ENCODE measurements at regions not wholly inside any gene's neighbourhood (a gene's known extent, or its start where the extent isn't known, plus 50 kb on each side); places are given as distances from the start of the nearest gene placed in this dataset.

DNA sequence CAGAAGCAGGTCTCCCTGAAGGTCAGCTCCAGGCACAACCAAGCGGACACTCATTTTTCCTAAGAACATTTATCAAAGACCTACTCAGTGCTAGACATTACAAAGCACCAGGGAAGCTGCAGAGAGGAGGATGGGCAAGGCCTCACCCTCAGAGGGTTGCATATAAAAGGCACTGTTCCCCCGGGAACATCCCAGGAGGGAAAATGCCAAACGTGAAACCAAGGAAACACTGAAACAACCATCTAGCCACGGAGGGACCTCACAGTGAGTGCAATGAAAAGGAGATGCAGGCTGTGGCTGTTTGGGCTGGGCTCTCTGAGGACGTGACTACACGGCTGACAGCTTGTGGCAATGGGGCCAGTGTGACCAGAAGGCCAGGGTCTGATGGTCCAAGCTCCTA, 117.4 kb upstream of the VASH1 start:
- Histone ChIP-seq H3K27ac (replicated peaks) (no peak overlapping the region), H3K4me3 (replicated peaks; ENCODE audit: insufficient read depth, low read length) (no peak overlapping the region), H3K27me3 (ENCODE audit: insufficient read depth, poor library complexity, severe bottlenecking) (no peaks in the 10 kb centered on the region)
- TF ChIP-seq REST (IDR thresholded peaks at IDR 0.05; ENCODE audit: insufficient replicate concordance, low read depth) (no peak), GABPA (IDR thresholded peaks at IDR 0.05; ENCODE audit: low read depth) (no peak), POLR2AphosphoS5 (IDR thresholded peaks at IDR 0.05; ENCODE audit: low read depth) (no peak), SPI1 (IDR thresholded peaks at IDR 0.05; ENCODE audit: borderline replicate concordance, low read depth) (no peak)
- TF ChIP-seq, protein P1, sequence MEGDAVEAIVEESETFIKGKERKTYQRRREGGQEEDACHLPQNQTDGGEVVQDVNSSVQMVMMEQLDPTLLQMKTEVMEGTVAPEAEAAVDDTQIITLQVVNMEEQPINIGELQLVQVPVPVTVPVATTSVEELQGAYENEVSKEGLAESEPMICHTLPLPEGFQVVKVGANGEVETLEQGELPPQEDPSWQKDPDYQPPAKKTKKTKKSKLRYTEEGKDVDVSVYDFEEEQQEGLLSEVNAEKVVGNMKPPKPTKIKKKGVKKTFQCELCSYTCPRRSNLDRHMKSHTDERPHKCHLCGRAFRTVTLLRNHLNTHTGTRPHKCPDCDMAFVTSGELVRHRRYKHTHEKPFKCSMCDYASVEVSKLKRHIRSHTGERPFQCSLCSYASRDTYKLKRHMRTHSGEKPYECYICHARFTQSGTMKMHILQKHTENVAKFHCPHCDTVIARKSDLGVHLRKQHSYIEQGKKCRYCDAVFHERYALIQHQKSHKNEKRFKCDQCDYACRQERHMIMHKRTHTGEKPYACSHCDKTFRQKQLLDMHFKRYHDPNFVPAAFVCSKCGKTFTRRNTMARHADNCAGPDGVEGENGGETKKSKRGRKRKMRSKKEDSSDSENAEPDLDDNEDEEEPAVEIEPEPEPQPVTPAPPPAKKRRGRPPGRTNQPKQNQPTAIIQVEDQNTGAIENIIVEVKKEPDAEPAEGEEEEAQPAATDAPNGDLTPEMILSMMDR (IDR thresholded peaks at IDR 0.05; ENCODE audit: insufficient read depth, low read length), result no peak
- no peak for DNase-seq (ENCODE audit: low read depth in 1 of 2, low spot score in 1 of 2)

- Histone ChIP-seq H3K27me3 (ENCODE audit: insufficient read depth, poor library complexity, severe bottlenecking) (no peaks in the 10 kb centered on the region), H3K4me3 (replicated peaks; ENCODE audit: insufficient read depth, low read length) (no peak overlapping the region), H3K27ac (replicated peaks) (no peak overlapping the region)
- TF ChIP-seq, protein P1 (IDR thresholded peaks at IDR 0.05; ENCODE audit: insufficient read depth, low read length), result no peak
- no peak for TF ChIP-seq SPI1 (IDR thresholded peaks at IDR 0.05; ENCODE audit: borderline replicate concordance, low read depth)
- no peak for TF ChIP-seq GABPA (IDR thresholded peaks at IDR 0.05; ENCODE audit: low read depth)
- no peak for TF ChIP-seq POLR2AphosphoS5 (IDR thresholded peaks at IDR 0.05; ENCODE audit: low read depth)
- DNase-seq (ENCODE audit: low read depth in 1 of 2, low spot score in 1 of 2), result peak; percentile 0 to 4
These were observed 116.3 kb upstream of the VASH1 start for GRCh38 chr14:76644855-76645518.

- H3K27me3 ChIP-seq (ENCODE audit: insufficient read depth, poor library complexity, severe bottlenecking), result no peaks in the 10 kb centered on the region
- H3K4me3 ChIP-seq (replicated peaks; ENCODE audit: insufficient read depth, low read length), result no peak overlapping the region
- H3K27ac ChIP-seq (replicated peaks), result no peak overlapping the region
- no peak for TF ChIP-seq POLR2AphosphoS5 (IDR thresholded peaks at IDR 0.05; ENCODE audit: low read depth)
- TF ChIP-seq, protein P1 (IDR thresholded peaks at IDR 0.05; ENCODE audit: insufficient read depth, low read length), result peak; percentile 45
- peak; percentile 1 to 8 for DNase-seq (ENCODE audit: low read depth in 1 of 2, low spot score in 1 of 2)
These were observed 113.5 kb upstream of the VASH1 start for GRCh38 chr14:76647697-76648298.

DNA sequence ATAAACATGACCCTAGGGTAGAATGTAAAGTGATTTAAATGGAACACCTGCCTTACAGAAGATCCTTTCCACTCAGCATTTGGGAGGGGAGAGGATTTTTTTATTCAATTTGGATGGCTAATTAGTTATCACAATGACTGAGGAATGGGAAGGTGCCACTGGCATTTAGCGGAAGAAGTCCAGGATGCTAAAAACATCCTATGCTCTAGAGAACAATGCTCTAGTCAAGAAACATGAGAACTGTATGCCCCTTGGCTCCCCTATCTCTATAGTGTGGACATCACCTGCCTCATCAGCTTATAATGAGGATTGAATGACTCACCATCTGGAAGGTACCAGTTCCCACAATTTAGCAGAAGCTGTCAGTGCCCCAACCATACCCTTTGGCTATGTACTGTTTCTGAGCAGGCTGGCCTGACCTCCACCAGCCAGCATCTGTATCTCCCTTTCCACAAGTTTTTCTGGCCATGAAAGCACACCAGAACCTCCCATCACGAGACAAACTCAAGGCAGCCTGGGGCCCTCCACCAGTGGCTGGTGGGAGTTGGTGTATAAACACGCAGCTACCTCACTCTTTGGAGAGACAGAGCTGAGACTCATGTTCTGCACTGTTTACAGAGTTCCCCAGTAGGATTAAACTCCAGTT, 109.7 kb upstream of the VASH1 start:
- Histone ChIP-seq H3K27ac (replicated peaks) (no peak overlapping the region), H3K27me3 (ENCODE audit: insufficient read depth, poor library complexity, severe bottlenecking) (no peaks in the 10 kb centered on the region), H3K4me3 (replicated peaks; ENCODE audit: insufficient read depth, low read length) (no peak overlapping the region)
- DNase-seq (ENCODE audit: low read depth in 1 of 2, low spot score in 1 of 2), result no peak
- TF ChIP-seq REST (IDR thresholded peaks at IDR 0.05; ENCODE audit: insufficient replicate concordance, low read depth) (no peak), GABPA (IDR thresholded peaks at IDR 0.05; ENCODE audit: low read depth) (no peak), SPI1 (IDR thresholded peaks at IDR 0.05; ENCODE audit: borderline replicate concordance, low read depth) (no peak), POLR2AphosphoS5 (IDR thresholded peaks at IDR 0.05; ENCODE audit: low read depth) (no peak)
- TF ChIP-seq, protein P1 (IDR thresholded peaks at IDR 0.05; ENCODE audit: insufficient read depth, low read length), result no peak

Measured in HL-60 (cell line).